Breast epithelium (tissue), 4 donors: ENCODE measurements at regions not wholly inside any gene's neighbourhood (a gene's known extent, or its start where the extent isn't known, plus 50 kb on each side); places are given as distances from the start of the nearest gene placed in this dataset.
"Not testable (repeated sequence)": the region's sequence is repeated elsewhere in the genome, so short reads cannot be mapped to it uniquely, and the experiment has no call there.

Source experiments
- DNase-seq, 2 donors: peaks; one replicate each; pipeline ENCODE4 v3.0.0-alpha.2; 2019; ENCODE audit warnings: low spot score in 2 of 2
- H3K27ac ChIP-seq, 2 donors: fragments of 200-600 bp; sonication (generic) in 1 of 2; one replicate each; pipeline ENCODE4 v1.5.1; 2016 to 2019; ENCODE audit warnings: mild to moderate bottlenecking in 1 of 2
- H3K27me3 ChIP-seq, 2 donors: fragments of 200-600 bp; sonication (generic) in 1 of 2; one replicate each; pipeline versions ENCODE4 v1.5.1 to v1.6.0; 2017 to 2019; ENCODE audit warnings: control low read depth in 1 of 2, mild to moderate bottlenecking in 1 of 2
- H3K36me3 ChIP-seq: fragments of 200-600 bp; one replicate; pipeline ENCODE4 v1.5.1; 2019
- H3K4me1 ChIP-seq, 2 donors: fragments of 200-600 bp; sonication (generic); one replicate each; pipeline ENCODE4 v1.5.1; 2016 to 2019; ENCODE audit warnings: control low read depth in 1 of 2
- H3K4me3 ChIP-seq, 3 donors: fragments of 200-600 bp; sonication (generic); 1 replicate in 2 of 3; 2 replicates in 1 of 3; pipeline ENCODE4 v1.5.1; 2016 to 2019; ENCODE audit warnings: mild to moderate bottlenecking in 3 of 3, moderate library complexity in 2 of 3
- H3K9me3 ChIP-seq, 2 donors: fragments of 200-600 bp; sonication (generic) in 1 of 2; one replicate each; pipeline ENCODE4 v1.5.1; 2016 to 2019; ENCODE audit warnings: control low read depth in 1 of 2
- CTCF ChIP-seq, 3 donors: fragments of 450-650 bp; IDR thresholded peaks; one replicate each; pipeline ENCODE4 v1.5.1; 2016 to 2017; ENCODE audit warnings: antibody characterized with exemption in 3 of 3, mild to moderate bottlenecking in 3 of 3, moderate library complexity in 3 of 3
- POLR2A ChIP-seq: fragments of 450-650 bp; IDR thresholded peaks from one replicate; pipeline ENCODE4 v1.6.1; 2016; ENCODE audit warnings: antibody characterized with exemption, mild to moderate bottlenecking, moderate library complexity
- POLR2AphosphoS5 ChIP-seq, 3 donors: sonication (generic); formaldehyde crosslinking; IDR thresholded peaks; one replicate each; pipeline ENCODE4 v1.6.1; 2017; ENCODE audit warnings: antibody characterized with exemption in 3 of 3
- intact Hi-C: fragments of 100-400 bp; cut with DNase I; formaldehyde crosslinking; loops from one replicate; pipeline ENCODE4 v1.15.1; 2023; ENCODE audit warnings: low total_unique reads

GRCh38 chr13:81246556-81246955 lies 905.6 kb upstream of the SPRY2 start:
- H3K9me3 ChIP-seq: no peaks in the 10 kb centered on the region
- no peak overlapping the region for H3K4me3 ChIP-seq
- H3K4me1 ChIP-seq: no peaks in the 10 kb centered on the region
- TF ChIP-seq POLR2A (no peak), CTCF (IDR thresholded peaks at IDR 0.05) (no peak)
- intact Hi-C loops: no loop called here
- no peaks in the 10 kb centered on the region for H3K27me3 ChIP-seq
- no peak for DNase-seq
- no peak overlapping the region for H3K27ac ChIP-seq
- no peaks in the 10 kb centered on the region for H3K36me3 ChIP-seq

GRCh38 chr13:81244011-81244410 lies 903.1 kb upstream of the SPRY2 start:
- Histone ChIP-seq H3K4me3 (no peak overlapping the region), H3K4me1 (no peaks in the 10 kb centered on the region), H3K36me3 (no peaks in the 10 kb centered on the region), H3K27me3 (no peaks in the 10 kb centered on the region), H3K27ac (no peak overlapping the region), H3K9me3 (no peaks in the 10 kb centered on the region)
- TF ChIP-seq POLR2AphosphoS5 (IDR thresholded peaks at IDR 0.05): no peak
- TF ChIP-seq CTCF (IDR thresholded peaks at IDR 0.05): no peak
- TF ChIP-seq POLR2A: no peak
- no peak for DNase-seq
- intact Hi-C loops: no loop called here

GRCh38 chr13:81230386-81230785 lies 889.5 kb upstream of the SPRY2 start:
- H3K27ac ChIP-seq: no peak overlapping the region
- H3K4me3 ChIP-seq: no peak overlapping the region
- no peak for TF ChIP-seq CTCF (IDR thresholded peaks at IDR 0.05)
- TF ChIP-seq POLR2AphosphoS5 (IDR thresholded peaks at IDR 0.05): no peak
- no peak for TF ChIP-seq POLR2A
- no peaks in the 10 kb centered on the region for H3K4me1 ChIP-seq
- DNase-seq: no peak
- no peaks in the 10 kb centered on the region for H3K27me3 ChIP-seq
- intact Hi-C loops: no loop called here
- no peaks in the 10 kb centered on the region for H3K9me3 ChIP-seq
- H3K36me3 ChIP-seq: no peaks in the 10 kb centered on the region

GRCh38 chr13:81226830-81227229 lies 885.9 kb upstream of the SPRY2 start:
- H3K9me3 ChIP-seq, H3K4me1 ChIP-seq, H3K4me3 ChIP-seq, intact Hi-C loops, H3K27ac ChIP-seq, H3K36me3 ChIP-seq, H3K27me3 ChIP-seq, DNase-seq: not testable (repeated sequence)

GRCh38 chr13:81224209-81224833 lies 883.4 kb upstream of the SPRY2 start:
- intact Hi-C loops: no loop called here
- Histone ChIP-seq H3K36me3 (no peaks in the 10 kb centered on the region), H3K27ac (no peak overlapping the region), H3K4me1 (no peaks in the 10 kb centered on the region), H3K4me3 (no peak overlapping the region), H3K9me3 (no peaks in the 10 kb centered on the region), H3K27me3 (no peaks in the 10 kb centered on the region)
- TF ChIP-seq POLR2A (no peak), POLR2AphosphoS5 (IDR thresholded peaks at IDR 0.05) (no peak), CTCF (IDR thresholded peaks at IDR 0.05) (no peak)
- DNase-seq: no peak

- no peaks in the 10 kb centered on the region for H3K4me1 ChIP-seq
- TF ChIP-seq POLR2A (no peak), CTCF (IDR thresholded peaks at IDR 0.05) (no peak), POLR2AphosphoS5 (IDR thresholded peaks at IDR 0.05) (no peak)
- H3K27ac ChIP-seq: no peak overlapping the region
- intact Hi-C loops: no loop called here
- H3K36me3 ChIP-seq: no peaks in the 10 kb centered on the region
- no peaks in the 10 kb centered on the region for H3K27me3 ChIP-seq
- no peak overlapping the region for H3K4me3 ChIP-seq
- H3K9me3 ChIP-seq: no peaks in the 10 kb centered on the region
- DNase-seq: no peak
Measured at GRCh38 chr13:81223778-81224177, 882.9 kb upstream of the SPRY2 start.
